GM19452 (cell line): ENCODE measurements at regions not wholly inside any gene's neighbourhood (a gene's known extent, or its start where the extent isn't known, plus 50 kb on each side); places are given as distances from the start of the nearest gene placed in this dataset.

Experiments used
- ATAC-seq: cut with Tn5 transposase; IDR thresholded peaks from one replicate; pipeline ENCODE4 v1.9.1; 2021; ENCODE audit not compliant: unreplicated experiment

DNA sequence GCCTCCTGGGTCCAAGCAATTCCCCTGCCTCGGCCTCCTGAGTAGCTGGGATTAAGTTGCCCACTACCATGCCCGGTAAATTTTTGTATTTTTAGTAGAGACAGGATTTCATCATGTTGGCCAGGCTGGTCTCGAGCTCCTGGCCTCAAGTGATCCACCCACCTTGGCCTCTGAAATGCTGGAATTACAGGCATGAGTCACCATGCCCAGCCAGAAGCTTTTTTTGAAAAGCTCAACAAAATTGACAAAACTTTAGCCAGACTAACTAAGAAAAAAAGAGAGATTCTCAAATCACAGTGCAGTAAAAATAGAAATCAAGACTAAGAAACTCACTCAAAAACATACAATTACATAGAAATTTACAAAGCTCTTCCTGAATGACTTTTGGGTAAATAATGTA, 420.6 kb downstream of the COL12A1 start:
- no peak for ATAC-seq

DNA sequence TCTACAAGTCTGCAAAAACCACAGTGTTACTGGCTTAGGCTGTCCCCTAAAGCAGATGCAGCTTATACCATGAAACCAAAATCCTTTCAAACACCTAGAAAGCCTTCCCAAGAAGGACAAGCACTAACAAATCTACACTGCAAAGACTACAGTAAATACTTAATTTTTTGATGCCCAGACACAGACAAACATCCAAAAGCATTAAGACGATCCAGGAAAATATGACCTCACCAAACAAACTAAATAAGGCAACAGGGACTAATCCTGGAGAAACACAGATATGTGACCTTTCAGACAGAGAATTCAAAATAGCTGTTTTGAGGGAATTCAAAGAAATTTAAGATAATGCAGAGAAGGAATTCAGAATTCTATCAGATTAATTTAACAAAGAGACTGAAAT, 423.5 kb downstream of the COL12A1 start:
- ATAC-seq = no peak

DNA sequence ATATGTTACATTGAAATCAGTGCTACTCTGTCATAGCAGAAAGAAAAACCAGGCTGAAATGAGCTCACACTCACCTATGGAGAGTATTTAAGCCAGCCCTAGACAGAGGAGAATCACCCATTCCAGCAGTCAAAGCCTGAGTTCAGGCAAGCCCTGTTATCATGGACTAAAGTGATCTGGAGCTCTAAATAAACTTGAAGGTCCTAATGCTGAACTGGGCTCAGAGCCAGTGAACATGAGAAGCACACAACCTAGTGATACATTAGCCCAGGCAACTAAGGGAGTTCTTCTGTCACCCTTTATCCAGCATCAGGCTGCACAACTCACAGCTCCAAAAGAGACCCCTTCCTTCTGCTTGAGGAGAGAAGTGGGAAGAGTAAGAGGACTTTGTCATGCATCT, 425.0 kb downstream of the COL12A1 start:
- ATAC-seq = no peak

DNA sequence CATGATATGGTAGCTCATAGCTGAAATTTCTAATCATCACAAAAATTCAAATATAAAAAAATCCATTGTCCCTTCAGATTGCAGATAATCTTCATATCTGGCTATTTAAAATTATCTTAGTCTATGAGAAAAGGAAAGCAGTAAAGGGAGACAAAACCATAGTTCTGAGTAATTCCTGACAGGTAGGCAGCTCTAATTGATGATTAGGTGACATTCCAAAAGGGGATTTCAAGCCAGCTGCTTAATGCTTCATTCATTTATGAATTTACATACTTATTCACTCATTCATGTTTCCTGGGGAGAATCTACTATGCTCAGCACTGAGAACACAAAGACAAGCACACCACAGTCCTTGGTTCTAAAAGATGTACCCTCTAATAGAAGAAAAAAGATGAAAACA, 437.1 kb downstream of the COL12A1 start:
- ATAC-seq = no peak

DNA sequence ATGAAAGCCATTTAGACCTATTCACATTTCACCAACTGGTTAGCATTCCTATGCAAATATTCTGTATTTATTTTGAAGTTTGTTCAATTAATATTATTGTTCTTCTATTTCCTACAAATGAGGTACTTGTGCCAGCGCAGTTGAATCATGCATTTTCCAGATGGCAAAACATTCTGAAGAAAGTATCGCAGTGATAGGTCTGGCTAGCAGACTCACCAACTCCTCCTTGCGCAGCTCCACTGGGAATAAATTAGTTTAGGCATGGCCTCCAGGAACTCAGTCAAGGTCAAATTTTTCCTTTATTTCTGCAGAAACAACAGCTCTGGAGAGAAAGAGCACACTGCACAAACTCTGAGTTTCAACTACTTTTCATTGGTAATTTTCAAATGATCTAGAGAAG, 437.7 kb downstream of the COL12A1 start:
- ATAC-seq = no peak

DNA sequence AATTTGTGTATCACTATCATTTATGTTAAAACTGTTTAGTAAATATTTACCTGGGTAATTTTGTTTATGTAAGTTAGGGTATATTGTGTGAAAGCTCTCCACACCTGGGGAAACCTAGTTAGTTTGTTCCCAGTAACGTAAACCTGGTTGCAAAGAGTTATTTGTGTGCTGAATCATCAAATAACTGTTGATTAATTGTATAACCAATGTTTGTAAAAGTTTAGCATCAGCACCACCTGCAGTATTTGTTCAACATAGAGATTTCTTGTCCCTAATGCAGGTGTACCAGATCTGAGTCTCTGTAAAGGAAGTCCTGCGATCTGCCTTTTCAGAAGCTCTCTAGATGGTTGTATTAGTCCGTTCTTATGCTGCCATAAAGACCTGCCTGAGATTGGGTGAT, 440.4 kb downstream of the COL12A1 start:
- no peak for ATAC-seq

DNA sequence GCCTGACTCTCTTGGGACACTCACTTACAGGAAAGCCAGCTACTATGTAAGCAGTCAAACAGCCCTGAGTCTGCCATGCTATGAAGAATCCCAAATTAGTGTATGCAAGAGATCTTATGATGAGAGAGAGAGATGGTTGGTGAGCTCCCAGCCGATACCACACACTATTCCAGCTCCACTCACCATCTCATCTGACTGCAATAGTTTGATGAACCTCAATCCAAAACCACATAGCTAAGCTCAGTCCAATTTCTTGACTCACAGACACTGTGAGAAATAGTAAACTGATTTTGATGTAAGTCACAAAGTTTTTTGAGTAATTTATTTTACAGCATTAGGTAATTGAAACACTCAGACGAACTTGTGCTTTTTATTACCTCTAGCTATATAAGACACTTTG, 441.4 kb downstream of the COL12A1 start:
- no peak for ATAC-seq

DNA sequence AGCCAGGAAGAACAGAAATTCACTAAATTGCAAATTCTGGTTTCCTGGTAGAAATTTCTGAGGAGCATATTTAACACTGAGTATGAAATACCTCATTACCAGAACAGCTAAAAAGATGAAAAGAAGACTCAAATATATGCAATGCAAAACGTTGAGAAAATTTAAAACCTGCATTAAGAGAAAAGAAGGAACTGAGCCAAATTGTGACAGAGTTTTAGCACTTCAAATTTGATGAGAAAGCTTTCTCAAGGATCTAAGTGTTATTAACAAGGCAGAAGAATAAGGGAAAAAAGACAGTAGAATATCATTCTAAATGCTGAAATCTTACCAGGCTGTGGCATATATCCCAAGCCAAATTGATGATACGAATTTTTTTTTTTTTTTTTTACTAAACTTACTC, 443.0 kb downstream of the COL12A1 start:
- ATAC-seq = no peak

DNA sequence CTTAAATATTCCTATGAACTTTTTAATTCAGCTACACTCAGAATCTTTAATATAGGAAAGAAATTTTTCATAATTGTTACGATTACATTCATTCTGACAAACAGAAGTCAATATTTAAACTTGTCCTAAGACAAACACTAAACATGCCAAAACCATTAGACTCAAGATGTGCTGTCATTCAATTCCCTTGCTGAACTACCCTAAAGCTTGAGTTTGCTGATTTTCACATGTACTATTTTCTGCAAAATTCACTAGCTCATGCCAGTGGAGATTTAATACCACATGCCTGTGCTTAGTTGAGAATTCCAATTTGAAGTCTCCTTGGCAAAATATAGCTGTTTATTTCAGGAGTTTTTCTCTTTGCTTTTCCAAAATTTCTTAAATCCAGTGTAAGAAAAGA, 448.0 kb downstream of the COL12A1 start:
- no peak for ATAC-seq

DNA sequence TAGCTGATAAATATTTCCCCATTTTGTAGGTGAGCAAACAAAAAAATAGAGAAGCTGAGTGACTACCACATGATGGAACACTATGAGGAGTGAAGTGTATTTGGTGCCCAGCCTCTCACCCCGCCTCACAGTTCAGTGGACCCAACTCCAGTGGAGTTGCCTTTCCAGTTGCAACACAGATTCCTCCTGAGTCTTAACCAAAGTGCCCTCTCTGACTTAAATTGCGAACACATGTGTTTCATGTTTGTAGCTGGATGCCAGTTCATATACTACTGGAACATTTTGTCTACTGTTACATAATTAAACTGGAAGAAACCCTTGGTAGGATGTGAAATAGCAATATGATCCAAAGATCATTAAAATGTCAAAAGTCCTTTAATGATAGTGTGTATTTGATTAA, 448.9 kb downstream of the COL12A1 start:
- no peak for ATAC-seq

DNA sequence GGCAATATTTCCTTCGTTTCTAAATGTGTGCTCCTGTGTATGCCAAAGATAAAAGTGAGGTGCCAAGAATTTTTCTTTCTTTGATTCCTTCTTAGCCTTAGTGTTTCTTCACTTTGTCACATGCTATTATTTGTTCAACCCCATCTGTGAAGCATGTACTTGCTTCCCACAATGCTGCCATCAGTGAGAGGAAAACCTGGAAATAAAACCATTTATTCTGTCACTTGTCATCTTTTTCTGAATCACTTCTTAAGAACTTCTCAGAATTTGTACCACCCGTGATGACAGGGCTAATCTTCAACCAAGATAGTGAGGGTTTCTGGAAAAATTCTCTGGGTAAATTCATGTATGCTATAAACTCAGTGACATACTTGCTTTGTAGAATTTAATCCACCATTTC, 450.1 kb downstream of the COL12A1 start:
- ATAC-seq = no peak

DNA sequence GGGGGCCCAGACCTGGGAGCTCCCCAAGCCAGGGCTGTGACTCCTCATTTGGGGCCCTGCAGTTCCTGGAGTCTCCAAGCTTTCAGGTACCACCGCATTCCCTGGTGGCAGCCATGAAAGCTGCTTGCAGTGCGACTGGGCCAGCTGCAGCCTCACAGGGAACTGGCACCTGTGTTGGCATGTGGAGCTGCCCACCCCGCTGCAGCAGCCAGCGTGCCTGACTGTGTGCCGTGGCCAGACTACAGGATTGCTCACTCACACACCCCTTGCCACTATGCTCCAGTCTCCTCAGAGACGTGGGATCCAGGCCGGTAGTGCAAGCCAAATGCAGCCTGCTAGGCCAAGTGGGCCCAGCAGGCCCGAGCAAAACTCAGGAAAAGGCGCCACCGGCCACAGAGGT, 450.7 kb downstream of the COL12A1 start:
- ATAC-seq = no peak

DNA sequence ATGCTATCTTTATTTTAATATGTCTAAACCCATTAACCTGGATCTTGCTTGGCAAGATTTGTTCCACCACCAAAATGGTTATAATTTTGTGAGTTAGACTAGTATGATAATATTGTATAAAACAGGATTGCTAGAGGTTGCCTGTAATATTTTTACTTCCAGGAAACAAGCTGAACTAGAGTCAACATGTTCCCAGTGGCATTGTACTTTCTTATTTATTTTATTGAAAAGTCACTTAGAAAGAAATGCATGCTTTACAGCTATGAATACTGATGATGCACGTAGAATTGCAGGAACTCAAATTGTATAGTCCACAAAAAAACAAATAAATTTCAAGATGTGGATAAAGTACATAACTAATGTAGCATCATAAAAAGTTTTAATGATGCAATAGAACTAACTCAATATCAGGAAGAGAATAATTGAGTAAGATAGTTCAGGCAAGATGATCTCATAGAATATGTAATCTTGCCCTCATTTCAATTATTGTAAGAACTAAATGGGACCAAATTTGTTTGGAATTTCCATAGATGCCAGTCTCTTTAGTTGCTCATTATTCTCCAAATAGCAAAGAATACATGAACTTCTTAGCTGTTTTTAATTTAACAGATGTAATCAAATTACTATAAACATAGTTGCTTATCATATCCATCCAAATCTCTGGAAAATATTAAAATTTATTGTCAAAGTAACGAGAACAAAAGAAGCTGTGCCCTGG, 451.8 kb downstream of the COL12A1 start:
- ATAC-seq = no peak

DNA sequence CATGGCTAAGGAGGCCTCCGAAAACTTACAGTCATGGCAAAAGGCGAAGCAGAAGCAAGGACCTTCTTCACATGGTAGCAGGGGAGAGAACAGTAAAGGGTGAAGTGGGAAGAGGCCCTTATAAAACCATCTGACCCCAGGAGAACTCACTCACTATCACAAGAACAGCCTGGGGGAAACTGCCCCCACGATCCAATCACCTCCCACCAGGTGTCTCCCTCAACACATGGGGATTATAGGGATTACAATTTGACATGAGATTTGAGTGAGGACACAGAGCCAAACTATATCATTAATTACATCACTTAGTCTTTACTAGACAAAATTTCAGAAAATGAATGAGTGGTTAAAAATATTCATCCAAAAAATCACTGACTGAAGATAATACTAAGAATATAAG, 453.6 kb downstream of the COL12A1 start:
- ATAC-seq = no peak

DNA sequence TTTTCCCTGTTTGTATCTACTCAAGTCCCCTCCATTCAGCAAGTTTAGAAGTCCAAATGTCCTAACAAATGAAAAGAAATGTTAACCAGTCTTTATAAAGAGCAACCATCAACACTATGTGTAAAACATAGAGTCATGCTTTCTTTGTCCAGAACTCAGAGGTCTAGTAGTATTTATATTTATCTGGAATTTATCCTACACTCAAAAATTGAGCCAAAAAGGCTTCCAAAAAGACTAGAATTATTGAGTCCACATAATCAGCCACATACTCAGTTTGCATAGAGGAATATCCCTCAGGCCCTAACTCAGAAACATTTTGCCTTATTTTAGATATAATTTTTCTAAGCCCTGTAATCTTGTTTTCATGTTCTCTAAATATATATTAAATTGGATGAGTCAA, 455.0 kb downstream of the COL12A1 start:
- no peak for ATAC-seq

DNA sequence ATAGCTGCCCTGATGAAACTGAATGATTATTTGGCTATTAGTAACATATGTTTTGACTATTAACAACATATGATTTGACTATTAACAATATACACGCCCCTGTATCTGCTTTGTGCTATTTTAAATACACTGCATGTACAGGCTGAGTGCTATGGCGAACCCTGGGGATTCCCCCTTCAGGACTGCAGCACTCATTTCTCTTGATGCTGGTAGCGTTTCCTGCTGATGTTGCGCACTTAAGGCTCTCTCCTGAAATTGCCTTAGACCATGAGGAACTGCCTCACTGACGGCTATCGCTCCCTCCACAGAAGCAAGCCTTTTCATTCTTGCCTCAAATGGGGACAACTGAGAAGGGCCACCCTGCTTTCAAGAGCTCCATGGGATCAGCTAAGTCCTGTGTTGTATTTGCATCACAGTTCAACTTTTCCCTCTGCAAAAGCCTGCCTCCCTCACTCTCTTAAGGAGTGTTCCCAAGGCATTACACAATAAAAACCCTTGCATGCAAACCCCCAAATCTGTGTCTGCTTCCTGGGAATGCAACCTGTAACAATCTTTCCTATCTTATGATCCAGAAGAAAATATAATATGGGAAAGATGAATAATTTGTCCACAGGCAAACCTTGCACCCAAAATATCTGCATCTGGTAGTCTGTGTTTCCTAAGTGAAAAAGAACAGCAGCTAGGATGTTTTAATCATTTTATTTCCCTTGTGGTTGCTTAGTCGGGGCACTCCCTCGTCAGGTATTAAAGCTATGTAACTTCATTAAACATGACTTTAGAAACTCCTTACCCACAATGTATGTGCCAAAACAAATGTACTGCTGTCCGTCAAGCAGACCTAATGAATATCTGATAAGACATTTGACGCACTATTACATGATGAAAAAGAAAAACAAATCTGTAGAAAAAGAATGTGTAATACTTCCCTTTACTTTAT, 456.4 kb downstream of the COL12A1 start:
- ATAC-seq = no peak

DNA sequence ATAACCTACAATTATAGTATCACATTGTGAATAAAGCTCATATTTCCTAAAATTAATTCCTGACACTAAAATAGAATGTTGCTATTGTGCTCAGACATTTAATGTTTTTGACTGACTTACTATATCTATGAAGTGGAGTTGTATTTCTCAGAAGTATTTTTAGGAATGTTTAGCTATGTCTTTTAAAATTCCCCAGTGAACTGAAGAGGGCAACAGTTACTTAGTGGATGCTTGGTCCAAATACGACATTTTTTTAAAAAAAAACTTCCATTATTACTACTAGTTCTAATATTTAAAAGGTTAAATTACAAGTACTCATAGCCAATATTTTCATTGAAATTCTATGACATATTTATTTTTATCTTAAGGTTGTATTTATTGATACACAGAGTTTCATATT, 460.2 kb downstream of the COL12A1 start:
- ATAC-seq = no peak

DNA sequence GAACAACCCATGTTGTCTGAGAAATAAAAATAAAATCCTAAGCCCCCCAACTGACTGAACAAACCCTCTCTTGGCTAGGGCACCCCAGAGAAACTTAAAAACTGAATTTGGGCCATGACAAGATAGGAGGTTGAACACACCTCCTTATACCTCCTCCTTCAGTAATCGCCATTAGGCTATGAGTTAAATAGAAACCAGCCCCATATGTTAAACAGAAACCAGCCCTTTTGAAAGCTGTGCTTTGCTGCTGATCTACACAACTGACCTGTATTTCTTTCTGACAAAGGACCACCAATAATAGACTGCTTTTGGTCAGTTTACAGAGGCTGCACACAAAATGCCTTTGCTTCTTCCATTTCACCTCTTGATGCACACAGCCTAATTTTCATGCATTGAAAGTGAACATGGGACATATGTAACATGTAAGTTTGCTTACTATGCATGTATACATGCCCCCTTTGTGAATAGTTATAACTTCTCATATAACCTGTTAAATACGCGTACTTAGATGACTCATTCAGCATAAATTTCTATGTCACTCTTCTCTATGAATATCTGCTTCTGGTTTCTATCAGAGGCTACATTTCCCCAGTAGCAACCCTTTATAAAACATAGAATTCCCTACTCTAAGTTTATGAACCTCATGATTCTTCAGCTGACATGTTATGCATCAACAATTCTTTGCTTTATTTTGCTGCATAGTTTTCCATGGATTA, 462.9 kb downstream of the COL12A1 start:
- no peak for ATAC-seq

DNA sequence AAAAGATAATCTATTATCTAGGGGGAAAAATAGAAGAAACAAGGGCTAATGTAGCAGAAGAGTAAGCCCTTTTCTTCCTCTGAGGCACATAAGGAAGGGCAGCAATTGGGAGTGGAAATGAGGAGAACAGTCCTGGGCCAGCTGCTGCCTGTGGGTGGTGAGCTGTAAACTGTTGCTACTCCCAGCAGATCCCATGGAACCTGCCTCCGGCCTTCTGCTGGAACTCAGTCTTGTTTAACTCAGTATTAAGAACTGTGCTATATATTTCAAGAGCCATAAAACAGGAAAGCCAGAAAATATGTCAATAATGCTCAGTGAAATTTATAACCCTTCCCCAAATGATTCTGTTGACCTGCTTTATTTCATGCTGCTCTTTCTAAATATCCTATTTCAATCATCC, 464.2 kb downstream of the COL12A1 start:
- ATAC-seq = no peak

DNA sequence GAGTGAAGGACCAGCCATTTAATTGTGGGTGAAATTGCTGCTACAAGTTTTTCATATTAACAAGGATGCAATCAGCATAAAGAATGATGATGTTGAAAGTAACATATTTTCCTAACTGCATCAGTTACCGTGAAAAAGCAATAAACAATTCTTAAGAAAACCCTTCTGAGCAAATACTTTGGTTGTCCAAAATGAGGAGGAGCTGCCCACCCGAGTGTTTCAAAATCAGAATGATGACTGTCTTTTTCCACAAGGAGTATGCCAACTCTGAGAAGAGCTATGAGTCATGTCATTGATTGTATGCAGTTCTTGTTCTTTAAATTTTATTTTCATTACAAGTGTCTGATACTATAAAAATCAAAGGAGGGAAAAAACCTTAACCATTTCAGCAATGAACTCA, 470.5 kb downstream of the COL12A1 start:
- no peak for ATAC-seq

DNA sequence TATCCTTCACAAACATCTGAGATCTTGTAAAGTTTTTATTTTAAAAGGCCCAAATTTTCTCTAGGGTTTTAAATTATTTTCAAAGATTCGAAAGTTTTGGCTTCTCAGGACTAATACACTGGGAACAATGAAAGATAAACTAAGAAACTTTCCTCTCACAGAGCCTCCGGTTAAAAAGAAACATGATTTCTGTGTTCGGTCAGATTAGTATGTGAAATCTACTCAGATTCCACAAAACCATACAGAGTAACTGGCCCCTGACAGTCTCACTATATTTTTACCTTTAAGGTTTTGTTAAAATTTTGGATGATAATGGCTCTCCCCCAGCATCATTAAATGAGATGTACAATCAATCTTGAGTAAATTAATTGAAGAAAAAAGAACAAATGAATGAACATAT, 471.0 kb downstream of the COL12A1 start:
- no peak for ATAC-seq
